ENCODE measurements at regions not wholly inside any gene's neighbourhood (a gene's known extent, or its start where the extent isn't known, plus 50 kb on each side); places are given as distances from the start of the nearest gene placed in this dataset.

DNA sequence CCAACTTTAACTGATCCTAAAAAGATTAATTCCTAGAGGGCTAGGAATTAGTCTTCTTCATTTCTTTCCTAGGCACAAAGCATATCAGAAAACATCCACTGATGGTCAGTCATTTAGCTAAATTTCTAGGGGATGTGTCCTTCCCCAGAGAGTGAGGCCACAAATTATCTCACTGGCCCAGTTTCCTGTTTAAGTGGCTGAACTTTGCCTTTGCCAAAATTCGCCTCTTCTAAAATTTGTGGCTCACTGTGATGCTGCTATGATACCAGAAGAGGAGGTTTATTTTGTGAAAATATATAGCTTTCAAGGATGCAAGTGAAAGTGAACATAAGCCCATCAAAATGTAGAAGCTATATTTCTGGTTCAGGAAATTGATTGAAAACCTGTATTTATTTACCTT lies 98.1 kb upstream of the FER start:
- TF ChIP-seq, protein P1, sequence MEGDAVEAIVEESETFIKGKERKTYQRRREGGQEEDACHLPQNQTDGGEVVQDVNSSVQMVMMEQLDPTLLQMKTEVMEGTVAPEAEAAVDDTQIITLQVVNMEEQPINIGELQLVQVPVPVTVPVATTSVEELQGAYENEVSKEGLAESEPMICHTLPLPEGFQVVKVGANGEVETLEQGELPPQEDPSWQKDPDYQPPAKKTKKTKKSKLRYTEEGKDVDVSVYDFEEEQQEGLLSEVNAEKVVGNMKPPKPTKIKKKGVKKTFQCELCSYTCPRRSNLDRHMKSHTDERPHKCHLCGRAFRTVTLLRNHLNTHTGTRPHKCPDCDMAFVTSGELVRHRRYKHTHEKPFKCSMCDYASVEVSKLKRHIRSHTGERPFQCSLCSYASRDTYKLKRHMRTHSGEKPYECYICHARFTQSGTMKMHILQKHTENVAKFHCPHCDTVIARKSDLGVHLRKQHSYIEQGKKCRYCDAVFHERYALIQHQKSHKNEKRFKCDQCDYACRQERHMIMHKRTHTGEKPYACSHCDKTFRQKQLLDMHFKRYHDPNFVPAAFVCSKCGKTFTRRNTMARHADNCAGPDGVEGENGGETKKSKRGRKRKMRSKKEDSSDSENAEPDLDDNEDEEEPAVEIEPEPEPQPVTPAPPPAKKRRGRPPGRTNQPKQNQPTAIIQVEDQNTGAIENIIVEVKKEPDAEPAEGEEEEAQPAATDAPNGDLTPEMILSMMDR (IDR thresholded peaks at IDR 0.05), result no peak
- no peak for TF ChIP-seq POLR2A (IDR thresholded peaks at IDR 0.05)

All from prostate gland (tissue), 2 donors.